ENCODE measurements at regions not wholly inside any gene's neighbourhood (a gene's known extent, or its start where the extent isn't known, plus 50 kb on each side); places are given as distances from the start of the nearest gene placed in this dataset.

DNA sequence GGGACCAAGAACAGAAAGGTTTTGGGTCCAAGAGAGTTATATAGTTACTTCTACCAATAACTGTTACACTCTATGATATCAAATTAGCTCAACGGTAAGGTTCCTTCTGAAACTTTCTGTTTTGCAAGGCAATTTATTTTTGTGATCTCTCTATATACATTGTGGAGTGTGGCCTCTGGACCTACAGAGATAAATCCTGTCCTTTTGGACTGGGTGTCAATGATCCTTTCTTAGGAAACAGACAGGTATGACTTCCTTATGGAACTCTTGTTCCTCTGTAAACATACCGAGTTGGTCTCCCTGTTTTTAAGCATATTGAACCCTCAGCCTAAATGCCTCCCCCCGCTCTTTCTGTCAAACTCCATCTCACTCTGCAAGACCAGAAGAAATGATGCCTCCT lies 1117.8 kb downstream of the BCL11A start:
- H3K4me3 ChIP-seq (ENCODE audit: control insufficient read depth, low read depth, low read length), result no peak overlapping the region
- TF ChIP-seq, protein P1, sequence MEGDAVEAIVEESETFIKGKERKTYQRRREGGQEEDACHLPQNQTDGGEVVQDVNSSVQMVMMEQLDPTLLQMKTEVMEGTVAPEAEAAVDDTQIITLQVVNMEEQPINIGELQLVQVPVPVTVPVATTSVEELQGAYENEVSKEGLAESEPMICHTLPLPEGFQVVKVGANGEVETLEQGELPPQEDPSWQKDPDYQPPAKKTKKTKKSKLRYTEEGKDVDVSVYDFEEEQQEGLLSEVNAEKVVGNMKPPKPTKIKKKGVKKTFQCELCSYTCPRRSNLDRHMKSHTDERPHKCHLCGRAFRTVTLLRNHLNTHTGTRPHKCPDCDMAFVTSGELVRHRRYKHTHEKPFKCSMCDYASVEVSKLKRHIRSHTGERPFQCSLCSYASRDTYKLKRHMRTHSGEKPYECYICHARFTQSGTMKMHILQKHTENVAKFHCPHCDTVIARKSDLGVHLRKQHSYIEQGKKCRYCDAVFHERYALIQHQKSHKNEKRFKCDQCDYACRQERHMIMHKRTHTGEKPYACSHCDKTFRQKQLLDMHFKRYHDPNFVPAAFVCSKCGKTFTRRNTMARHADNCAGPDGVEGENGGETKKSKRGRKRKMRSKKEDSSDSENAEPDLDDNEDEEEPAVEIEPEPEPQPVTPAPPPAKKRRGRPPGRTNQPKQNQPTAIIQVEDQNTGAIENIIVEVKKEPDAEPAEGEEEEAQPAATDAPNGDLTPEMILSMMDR (conservative IDR thresholded peaks at IDR 0.05; ENCODE audit: control insufficient read depth, insufficient read depth, low read depth, low read length), result no peak
- no peak for DNase-seq (ENCODE audit: low read depth)

DNA sequence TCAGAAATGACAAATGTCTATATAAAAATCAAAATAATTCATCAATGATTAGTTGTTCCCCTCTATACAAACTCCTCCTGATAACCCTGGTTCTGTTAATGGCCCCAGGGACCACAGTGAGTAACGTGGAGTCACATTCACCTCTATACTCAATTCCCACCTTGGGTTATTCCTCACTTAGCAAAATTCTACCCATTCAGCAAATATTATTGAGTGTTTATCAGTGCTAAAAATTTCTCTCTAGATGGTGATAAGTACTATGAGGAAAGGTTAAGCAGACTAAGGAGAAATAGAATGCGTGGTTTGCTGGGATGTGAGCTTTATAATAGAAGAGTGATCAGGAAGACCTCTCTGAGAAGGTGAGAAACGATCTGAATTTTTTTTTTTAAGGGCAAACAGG lies 1124.5 kb downstream of the BCL11A start:
- H3K4me3 ChIP-seq (ENCODE audit: control insufficient read depth, low read depth, low read length), result no peak overlapping the region
- no peak for DNase-seq (ENCODE audit: low read depth)

DNA sequence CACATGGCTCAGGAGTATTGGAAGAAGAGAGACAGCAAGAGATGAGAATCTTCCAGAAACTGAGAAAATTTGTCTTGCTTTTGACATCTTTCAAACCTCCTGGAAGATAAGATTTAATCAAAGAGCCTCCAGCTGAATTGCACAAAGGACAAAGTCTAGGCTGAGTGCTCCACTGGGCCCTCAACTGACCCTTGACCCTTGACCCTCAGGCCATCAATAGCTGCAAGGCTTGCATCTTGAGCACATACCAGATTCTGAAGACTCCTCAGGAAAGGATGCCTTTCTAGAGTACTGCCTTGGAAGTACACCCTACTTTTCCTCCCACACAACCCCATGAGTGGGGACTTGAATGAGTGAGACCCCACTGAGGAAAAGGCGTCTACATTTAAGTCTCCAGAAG lies 1125.5 kb downstream of the BCL11A start:
- no peak for DNase-seq (ENCODE audit: low read depth)
- H3K4me3 ChIP-seq (ENCODE audit: control insufficient read depth, low read depth, low read length), result no peak overlapping the region
- TF ChIP-seq, protein P1 (conservative IDR thresholded peaks at IDR 0.05; ENCODE audit: control insufficient read depth, insufficient read depth, low read depth, low read length), result no peak

More for the DNA sequence above, 1124.5 kb downstream of the BCL11A start:
- TF ChIP-seq, protein P1 (conservative IDR thresholded peaks at IDR 0.05; ENCODE audit: control insufficient read depth, insufficient read depth, low read depth, low read length), result no peak

DNA sequence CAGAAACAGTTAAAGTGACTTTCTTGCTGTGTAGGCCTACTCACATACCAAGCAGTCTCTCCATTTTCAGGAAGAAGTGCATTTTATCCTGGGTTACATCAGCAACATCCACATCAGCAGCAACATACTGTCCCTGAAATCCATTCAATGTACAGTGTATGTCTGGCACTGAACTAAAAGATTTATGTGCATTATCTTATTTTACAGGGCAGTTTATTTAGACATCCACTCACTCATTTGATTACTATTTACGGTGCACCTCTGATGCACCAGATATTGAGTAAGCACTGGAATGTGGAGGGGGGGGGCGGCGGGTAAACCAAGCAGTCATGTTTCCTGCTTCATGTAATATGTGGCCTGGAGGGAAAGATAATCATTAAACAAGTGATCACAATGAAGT lies 1128.2 kb downstream of the BCL11A start:
- H3K4me3 ChIP-seq (ENCODE audit: control insufficient read depth, low read depth, low read length), result no peak overlapping the region
- DNase-seq (ENCODE audit: low read depth), result no peak
- TF ChIP-seq, protein P1 (conservative IDR thresholded peaks at IDR 0.05; ENCODE audit: control insufficient read depth, insufficient read depth, low read depth, low read length), result no peak

DNA sequence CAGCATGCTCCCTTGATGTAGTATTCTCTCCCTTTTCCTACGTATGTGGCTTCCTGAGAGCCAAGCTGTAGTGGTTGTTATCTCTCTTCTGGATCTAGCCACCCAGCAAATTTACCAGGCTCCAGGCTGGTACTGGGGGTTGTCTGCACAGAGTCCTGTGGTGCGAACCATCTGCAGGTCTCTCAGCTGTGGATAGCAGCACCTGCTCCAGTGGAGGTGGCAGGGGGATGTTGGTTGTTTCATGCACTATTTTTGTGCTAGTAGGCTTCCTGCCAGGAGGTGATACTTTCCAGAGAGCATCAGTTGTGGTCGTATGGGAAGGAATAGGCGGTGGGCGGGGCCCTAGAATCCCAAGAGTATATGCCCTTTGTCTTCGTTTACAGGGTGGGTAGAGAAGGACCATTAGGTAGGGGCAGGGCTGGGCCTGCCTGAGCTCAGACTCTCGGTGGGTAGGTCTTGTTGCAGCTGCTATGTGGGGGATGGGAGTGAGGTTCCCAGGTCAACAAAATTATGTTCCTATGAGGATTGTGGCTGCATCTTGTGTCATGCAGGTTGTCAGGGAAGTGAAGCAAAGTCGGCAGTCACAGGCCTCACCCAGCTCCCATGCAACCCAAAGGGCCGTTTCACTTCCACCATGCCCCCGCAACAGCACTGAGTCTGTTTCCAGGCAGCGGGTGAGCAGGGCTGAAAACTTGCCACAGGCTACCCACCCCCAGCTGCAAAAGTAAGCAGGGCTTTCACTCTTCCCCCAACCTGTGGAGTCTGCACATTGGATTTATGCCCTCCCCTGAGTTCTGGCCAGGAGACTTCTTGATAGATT lies 1139.5 kb downstream of the BCL11A start:
- no peak overlapping the region for H3K4me3 ChIP-seq (ENCODE audit: control insufficient read depth, low read depth, low read length)
- no peak for DNase-seq (ENCODE audit: low read depth)
- TF ChIP-seq, protein P1 (conservative IDR thresholded peaks at IDR 0.05; ENCODE audit: control insufficient read depth, insufficient read depth, low read depth, low read length), result no peak

DNA sequence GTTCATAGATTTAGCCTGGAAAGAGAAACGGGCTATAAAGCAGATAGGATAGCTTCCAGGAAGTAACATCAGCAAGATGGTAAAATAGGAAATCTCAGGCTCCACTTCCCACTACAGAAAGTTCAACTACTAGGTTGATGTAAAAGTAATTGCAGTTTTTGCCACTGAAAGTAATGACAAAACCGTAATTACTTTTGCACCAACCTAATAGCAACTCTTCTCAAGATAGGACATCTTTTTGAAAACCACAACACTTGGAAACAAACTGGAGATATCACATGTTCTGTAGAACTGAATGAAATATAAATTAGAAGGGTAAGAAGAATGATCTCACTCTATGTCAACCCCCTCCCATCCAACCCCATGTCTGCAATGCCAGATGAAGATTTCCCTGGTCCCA lies 1154.3 kb downstream of the BCL11A start:
- DNase-seq (ENCODE audit: low read depth), result no peak
- no peak overlapping the region for H3K4me3 ChIP-seq (ENCODE audit: control insufficient read depth, low read depth, low read length)
- TF ChIP-seq, protein P1 (conservative IDR thresholded peaks at IDR 0.05; ENCODE audit: control insufficient read depth, insufficient read depth, low read depth, low read length), result no peak
